ENCODE measurements at regions not wholly inside any gene's neighbourhood (a gene's known extent, or its start where the extent isn't known, plus 50 kb on each side); places are given as distances from the start of the nearest gene placed in this dataset.

GRCh38 chr16:79726902-79727301 lies 126.4 kb upstream of the MAF start:
- no peak for DNase-seq

DNA sequence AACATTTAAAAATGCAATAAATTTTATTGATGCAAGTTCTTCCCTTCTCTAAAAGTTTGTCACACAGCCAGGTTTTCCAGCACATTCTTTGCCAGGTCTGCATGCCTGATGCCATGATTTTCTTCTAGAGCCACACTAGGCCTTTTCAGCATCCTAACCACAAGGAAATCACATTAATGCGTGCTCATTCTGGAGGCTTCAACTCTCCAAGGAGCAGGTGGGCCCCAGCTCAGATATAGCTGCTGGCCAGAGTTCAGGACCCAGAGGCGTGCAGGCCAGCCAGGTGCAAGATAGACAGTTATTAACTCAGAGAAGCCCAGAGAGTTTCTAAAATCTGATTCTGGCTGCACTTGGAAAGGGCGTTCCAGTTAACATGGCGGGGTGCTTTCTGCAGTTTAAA lies 124.5 kb upstream of the MAF start:
- no peak for DNase-seq

DNA sequence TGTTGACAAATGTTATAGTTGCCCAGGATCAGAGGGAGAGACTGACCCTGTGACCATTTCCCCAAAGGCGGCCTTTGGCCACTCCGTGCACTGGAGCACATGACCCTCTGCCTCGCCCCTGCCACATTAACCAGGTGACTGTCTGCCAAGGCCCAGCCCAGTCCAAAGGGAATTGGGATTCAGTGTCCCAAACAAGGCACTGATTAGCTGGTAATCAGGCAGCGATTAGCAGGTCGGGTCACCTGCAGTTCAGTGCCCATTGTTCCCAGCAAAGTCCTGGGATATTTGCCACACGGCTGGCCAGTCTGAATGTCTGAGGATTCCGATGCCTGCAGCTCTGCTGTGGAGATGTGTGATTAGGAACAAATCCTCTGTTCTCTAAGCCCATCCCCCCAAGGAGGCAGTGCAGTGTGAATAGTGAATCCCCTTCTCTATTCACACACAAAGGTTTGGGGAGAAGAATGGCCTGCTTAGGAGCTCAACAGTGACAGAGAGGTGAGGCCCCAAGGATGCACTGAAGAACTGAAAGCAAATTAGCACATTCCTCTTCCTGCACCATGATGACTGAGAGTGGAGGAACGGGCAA lies 123.1 kb upstream of the MAF start:
- no peak for DNase-seq

- no peak for DNase-seq
These were observed 120.7 kb upstream of the MAF start for GRCh38 chr16:79721270-79721669.

DNA sequence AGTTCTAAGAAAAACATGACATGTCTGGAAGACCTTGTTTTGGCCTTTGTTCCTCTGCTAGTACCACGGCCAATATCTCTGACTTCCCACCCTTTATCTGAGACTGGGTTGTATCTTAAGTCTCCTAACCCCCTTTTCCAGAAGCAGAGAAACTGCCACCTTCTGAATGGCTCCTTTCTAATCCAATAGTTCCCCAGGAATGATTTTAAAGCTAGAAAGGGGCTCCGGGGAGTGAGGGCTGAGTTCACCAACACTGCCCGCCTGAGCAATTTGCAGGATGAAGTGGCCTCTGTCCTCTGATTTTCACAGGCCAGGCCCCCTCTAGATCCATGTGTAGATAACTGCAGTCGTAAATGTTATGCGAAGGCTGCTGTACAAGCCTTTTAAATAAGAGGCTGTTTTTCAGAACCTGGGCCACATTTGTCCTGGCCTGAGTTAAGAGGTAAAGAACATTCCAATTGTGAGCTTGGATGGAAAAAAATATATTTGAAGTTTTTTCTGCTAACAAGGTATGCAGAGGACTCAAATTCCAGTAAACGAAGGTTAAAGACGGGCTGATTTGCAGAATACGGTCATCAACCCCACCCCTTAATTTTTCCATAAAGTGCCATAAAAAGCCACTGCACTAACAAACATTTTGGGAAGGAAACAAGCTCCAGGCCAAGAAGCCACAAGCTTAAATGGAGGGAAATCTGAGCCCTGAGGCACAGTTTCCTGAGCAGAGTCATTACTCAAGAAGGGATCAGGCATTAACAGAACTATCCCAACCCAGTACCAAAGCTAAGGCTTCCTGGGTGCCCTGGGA lies 117.0 kb upstream of the MAF start:
- DNase-seq = no peak

DNA sequence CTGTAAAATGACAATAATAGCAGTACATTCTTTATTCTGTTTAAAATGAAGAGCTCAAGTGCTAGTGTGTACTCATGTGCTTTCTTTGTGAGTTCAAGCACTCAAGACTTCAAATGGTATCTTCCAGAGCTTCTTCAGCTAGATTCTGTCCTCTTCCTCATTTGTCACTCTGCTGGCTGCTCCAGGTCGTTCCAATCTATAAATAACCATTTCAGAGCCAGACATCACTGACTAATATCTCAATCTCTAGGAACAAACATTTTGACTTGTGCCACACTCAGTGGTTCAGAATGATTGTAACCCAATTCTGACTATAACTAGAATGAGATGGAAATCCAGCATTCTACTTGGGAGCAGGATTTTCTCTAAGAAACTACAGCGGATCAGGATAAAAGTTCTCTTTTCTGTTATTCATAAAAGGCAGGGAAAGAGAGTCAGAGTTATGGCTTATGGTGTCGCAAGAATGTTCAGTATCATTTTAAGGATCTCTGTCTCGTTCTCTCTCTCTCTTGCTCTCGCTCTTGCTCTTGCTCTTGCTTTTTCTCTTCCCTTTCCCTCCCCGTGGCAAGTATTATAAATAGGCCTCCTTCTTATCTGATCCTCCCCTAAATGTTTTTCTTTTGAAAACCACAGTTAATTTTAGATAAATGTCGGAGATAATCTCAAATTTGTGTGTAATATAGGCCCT lies 116.3 kb upstream of the MAF start:
- no peak for DNase-seq

- DNase-seq = no peak
These were observed 114.5 kb upstream of the MAF start for GRCh38 chr16:79715061-79715460.

DNA sequence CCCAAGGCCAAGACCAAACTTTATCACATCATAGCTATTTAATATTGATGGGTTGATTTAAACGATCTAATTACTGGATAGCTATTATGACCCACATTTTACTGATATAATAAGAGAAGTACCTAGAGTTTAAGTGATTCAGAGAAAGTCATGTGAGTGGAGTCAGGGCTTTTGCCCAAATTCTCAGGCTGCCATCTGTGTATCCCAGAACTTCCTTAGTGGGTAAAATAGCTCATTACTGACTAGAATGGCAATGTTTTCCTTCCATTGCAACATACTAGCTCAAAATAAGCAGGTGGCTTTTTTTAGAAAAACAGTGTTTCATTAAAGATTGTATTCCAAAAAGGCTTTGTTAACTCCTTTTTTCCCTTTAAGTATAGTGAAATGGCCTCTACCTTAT lies 113.9 kb upstream of the MAF start:
- DNase-seq = no peak

DNA sequence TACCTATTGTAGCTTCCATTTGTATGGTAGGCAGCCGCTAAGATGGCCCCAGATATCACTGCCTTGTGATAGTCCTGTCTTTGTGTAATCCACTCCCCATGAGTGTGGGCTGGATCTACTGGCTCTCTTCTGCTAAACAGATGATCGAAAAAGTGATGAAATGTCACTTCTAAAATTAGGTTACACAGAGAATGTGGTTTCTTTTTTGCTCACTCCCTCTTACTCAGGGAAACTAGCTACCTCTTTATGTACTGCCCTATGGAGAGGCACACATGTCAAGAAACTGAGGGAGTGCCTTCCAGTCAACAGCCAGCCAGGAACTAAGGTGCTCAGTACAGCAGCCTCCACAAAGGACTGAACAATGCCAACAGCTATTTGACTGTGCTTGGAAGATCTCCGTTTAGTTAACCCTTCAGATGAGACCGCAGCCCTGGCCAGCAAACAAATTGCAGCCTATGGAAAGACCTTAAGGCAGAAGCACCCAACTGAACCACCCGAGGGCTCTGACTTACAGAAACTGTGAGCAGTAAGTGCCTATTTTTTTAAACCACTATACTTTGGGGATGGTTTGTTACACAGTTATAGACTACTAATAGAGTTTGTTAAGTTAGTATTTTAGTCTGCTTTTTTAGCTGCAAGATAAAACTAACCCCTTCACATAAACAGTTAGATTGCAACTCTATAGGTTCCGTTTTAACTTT lies 113.2 kb upstream of the MAF start:
- DNase-seq = no peak

DNA sequence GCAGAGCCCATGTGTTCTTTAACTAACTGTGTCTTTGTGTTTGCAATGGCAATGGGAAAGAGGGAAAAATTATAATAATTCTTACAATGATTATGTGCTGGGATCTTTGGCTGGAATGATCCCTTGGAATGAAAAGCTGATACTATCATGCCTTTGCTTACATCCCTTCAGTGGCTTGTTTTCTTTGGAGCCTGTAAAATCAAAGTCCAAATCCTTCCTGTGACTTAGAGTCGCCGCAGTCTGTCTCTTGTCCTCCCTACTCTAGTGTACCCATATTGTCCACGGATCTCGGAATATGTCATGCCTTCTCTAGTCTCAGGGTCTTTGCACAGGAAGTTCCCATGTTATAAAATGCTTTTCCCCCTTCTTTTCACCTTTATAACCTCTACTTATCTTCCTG lies 111.7 kb upstream of the MAF start:
- DNase-seq = no peak

- no peak for DNase-seq
These were observed 107.3 kb upstream of the MAF start for GRCh38 chr16:79707876-79708275.

- DNase-seq = no peak
These were observed 102.5 kb upstream of the MAF start for GRCh38 chr16:79703066-79703465.

DNA sequence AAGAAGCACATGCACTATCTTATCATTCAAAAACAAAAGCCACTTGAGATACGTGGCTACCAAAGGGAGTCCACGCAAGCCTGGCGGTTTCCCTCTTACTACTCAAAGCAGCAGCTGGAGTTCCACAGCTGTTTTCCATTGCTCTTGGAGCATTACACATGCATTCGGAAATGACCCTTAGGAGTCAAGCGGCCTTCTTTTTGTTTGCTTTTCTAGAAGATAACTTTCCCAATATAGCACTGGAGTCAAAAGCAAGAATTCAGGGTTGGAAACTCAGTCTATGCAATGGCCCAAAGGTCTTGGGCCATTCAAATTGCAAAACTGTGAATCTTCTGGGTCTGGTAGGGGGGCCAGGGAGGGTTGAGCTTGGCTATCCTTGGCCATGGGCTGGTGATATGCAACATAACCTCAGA lies 97.8 kb upstream of the MAF start:
- DNase-seq = no peak

- no peak for DNase-seq
These were observed 97.1 kb upstream of the MAF start for GRCh38 chr16:79697562-79698112.

DNA sequence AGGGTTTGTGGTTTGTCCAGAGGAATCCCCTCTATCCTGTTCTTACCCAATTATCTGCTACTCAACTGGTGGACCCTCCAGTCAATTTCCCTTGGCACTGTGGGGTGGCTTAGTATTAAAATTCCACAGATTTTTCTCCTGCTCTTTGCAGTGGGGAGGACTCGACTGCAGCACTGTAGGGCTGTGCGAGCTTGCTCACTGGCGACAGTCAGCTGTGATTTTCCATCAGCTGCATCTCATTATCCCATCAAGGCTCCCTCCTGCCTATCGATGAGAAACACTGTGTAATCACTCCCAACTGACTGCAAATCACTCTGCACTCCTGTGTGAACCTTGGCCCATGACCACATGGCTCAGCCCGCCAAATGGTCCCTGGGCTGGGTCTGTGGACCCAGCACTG lies 90.5 kb upstream of the MAF start:
- DNase-seq = no peak

- no peak for DNase-seq
These were observed 89.6 kb upstream of the MAF start for GRCh38 chr16:79690159-79690558.

- no peak for DNase-seq
These were observed 87.0 kb upstream of the MAF start for GRCh38 chr16:79687249-79688130.

- no peak for DNase-seq
These were observed 85.3 kb upstream of the MAF start for GRCh38 chr16:79685871-79686270.

- no peak for DNase-seq
These were observed 78.8 kb upstream of the MAF start for GRCh38 chr16:79679334-79679733.

DNA sequence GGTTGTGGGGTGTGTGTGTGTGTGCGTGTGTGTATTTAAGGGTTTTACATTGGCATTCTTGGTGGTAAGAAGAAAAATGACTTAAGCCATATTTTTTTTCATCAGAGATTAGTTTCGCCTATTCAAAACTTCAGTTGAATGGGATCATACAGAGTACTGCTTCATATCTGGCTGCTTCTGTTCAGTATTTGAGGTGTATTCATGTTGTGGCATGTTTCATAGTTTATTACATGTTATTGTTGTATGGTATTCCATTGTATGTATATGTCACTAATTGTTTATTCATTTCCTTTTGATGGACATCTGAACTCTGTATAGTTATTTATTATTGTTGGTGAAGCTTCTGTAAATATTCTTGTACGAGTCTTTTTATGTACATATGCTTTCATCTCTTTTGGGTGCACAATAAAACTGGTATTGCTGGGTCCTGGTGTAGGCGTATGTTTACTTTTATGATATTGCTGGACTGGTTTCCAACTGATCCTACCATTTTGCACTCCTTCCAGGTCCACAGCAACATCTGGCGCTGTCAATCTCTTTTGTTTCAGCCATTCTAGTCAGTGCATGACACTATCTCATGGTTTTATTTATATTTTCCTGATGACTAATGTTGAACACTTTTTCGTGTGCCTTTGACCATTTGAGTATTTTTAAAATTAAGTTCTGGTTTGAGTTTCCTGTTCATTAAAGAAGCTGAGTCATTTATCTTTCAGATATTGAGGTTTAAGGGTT lies 77.4 kb upstream of the MAF start:
- no peak for DNase-seq

DNA sequence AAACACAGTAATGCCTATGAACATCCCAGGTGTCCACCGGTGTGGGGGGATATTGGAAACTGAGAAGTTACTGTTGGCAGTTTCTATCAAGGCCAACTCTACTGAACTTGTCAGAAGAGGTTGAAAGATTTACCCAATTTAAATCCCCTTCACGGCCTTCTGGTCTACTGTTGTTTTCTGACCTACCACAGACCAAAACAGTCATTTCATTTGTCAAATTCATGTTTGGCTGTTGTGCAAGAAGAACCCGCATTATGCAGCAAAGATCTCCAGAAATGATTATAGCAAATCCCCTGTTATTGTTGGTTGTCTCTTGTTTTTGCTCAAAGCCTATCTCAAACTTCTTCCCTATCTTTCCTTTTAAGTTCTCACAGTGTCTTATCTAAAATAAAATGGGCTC lies 73.1 kb upstream of the MAF start:
- DNase-seq = no peak

- DNase-seq = no peak
These were observed 72.0 kb upstream of the MAF start for GRCh38 chr16:79672524-79672923.
